ENCODE measurements at regions not wholly inside any gene's neighbourhood (a gene's known extent, or its start where the extent isn't known, plus 50 kb on each side); places are given as distances from the start of the nearest gene placed in this dataset.

DNA sequence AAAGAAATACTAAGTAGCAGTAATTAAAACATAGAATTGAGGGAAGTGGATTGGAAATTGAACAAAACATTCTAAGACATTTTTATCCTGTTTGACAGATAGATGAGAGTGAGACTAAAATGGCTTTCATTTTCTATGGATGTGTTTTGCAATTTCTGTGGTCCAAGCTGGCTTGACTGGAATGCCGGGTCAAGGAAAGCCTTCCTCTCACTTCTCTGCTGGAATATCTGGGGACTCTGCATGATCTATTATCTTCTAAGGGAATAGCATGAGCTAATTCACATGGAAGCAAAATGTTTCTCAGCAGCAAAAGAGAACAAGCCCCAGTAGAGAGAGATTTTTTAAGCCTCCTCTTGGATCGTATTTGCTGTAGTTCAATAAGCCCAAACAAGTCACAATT lies 407.9 kb upstream of the ATXN7L3B start:
- TF ChIP-seq, protein P1, sequence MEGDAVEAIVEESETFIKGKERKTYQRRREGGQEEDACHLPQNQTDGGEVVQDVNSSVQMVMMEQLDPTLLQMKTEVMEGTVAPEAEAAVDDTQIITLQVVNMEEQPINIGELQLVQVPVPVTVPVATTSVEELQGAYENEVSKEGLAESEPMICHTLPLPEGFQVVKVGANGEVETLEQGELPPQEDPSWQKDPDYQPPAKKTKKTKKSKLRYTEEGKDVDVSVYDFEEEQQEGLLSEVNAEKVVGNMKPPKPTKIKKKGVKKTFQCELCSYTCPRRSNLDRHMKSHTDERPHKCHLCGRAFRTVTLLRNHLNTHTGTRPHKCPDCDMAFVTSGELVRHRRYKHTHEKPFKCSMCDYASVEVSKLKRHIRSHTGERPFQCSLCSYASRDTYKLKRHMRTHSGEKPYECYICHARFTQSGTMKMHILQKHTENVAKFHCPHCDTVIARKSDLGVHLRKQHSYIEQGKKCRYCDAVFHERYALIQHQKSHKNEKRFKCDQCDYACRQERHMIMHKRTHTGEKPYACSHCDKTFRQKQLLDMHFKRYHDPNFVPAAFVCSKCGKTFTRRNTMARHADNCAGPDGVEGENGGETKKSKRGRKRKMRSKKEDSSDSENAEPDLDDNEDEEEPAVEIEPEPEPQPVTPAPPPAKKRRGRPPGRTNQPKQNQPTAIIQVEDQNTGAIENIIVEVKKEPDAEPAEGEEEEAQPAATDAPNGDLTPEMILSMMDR (IDR thresholded peaks at IDR 0.05; ENCODE audit: low read depth, low read length, poor library complexity, severe bottlenecking), result no peak
- no peak for TF ChIP-seq EZH2phosphoT487 (IDR thresholded peaks at IDR 0.05; ENCODE audit: borderline replicate concordance, low read length)

All from DOHH2 (cell line).